ENCODE measurements at regions not wholly inside any gene's neighbourhood (a gene's known extent, or its start where the extent isn't known, plus 50 kb on each side); places are given as distances from the start of the nearest gene placed in this dataset.

- TF ChIP-seq, protein P1, sequence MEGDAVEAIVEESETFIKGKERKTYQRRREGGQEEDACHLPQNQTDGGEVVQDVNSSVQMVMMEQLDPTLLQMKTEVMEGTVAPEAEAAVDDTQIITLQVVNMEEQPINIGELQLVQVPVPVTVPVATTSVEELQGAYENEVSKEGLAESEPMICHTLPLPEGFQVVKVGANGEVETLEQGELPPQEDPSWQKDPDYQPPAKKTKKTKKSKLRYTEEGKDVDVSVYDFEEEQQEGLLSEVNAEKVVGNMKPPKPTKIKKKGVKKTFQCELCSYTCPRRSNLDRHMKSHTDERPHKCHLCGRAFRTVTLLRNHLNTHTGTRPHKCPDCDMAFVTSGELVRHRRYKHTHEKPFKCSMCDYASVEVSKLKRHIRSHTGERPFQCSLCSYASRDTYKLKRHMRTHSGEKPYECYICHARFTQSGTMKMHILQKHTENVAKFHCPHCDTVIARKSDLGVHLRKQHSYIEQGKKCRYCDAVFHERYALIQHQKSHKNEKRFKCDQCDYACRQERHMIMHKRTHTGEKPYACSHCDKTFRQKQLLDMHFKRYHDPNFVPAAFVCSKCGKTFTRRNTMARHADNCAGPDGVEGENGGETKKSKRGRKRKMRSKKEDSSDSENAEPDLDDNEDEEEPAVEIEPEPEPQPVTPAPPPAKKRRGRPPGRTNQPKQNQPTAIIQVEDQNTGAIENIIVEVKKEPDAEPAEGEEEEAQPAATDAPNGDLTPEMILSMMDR (conservative IDR thresholded peaks at IDR 0.05) = no peak
- no peak for TF ChIP-seq EZH2 (IDR thresholded peaks at IDR 0.05; ENCODE audit: low read depth)
- no TSS peak for BruUV-seq (replicated peaks)
- Histone ChIP-seq H3K4me1 (replicated peaks; ENCODE audit: insufficient read depth) (no peaks in the 10 kb centered on the region), H3K79me2 (ENCODE audit: low read depth) (no peaks in the 10 kb centered on the region), H3F3A (ENCODE audit: insufficient read depth, low read depth) (no peaks in the 10 kb centered on the region), H3K36me3 (ENCODE audit: low read depth) (no peaks in the 10 kb centered on the region), H3K9me2 (ENCODE audit: insufficient read depth) (no peaks in the 10 kb centered on the region; the same call in 1 of the 2 replicates), H4K20me1 (ENCODE audit: insufficient read depth) (no peaks in the 10 kb centered on the region), H2AFZ (no peak overlapping the region), H3K9me3 (ENCODE audit: insufficient read depth, low read depth) (no peaks in the 10 kb centered on the region), H3K4me2 (no peak overlapping the region), H3K4me3 (no peak overlapping the region), H3K27ac (no peak overlapping the region), H3K27me3 (ENCODE audit: insufficient read depth, low read depth) (no peaks in the 10 kb centered on the region)
- ChIA-PET POLR2A (ENCODE audit: unreplicated experiment) (no interaction called here), CTCF (no interaction called here)
- no peak for DNase-seq
- intact Hi-C loops (cut with micrococcal nuclease; ENCODE audit: unreplicated experiment) = no loop called here
Observed at GRCh38 chr2:40579247-40579646, 127.4 kb upstream of the SLC8A1 start.

DNA sequence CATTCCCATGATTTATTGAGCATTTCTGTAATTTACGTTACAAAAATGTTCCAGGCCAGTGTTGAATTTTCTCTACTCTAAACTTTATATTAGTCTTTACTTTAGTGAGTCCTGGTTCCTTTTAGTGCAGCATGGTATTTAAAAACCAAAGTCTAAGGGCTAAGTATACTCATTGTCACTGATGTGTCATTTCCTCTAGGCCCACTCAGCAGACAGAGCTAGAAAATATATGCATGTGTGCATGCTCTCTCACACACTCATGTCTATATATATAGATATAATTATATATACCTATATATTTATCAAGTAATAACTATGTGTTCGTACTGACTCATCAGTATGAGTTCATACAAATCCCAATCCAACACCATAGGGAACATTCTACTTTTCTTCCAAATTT is 132.5 kb upstream of the SLC8A1 start:
- H3K4me2 ChIP-seq = no peak overlapping the region
- ChIA-PET CTCF (no interaction called here), POLR2A (ENCODE audit: unreplicated experiment) (no interaction called here)
- no peaks in the 10 kb centered on the region for H3K79me2 ChIP-seq (ENCODE audit: low read depth)
- no peaks in the 10 kb centered on the region for H3F3A ChIP-seq (ENCODE audit: insufficient read depth, low read depth)
- no peaks in the 10 kb centered on the region for H3K27me3 ChIP-seq (ENCODE audit: insufficient read depth, low read depth)
- H3K27ac ChIP-seq = no peak overlapping the region
- no peaks in the 10 kb centered on the region for H4K20me1 ChIP-seq (ENCODE audit: insufficient read depth)
- TF ChIP-seq, protein P1 (conservative IDR thresholded peaks at IDR 0.05) = no peak
- no peak for TF ChIP-seq EZH2 (IDR thresholded peaks at IDR 0.05; ENCODE audit: low read depth)
- intact Hi-C loops (cut with micrococcal nuclease; ENCODE audit: unreplicated experiment) = no loop called here
- H3K9me3 ChIP-seq (ENCODE audit: insufficient read depth, low read depth) = no peaks in the 10 kb centered on the region
- H3K36me3 ChIP-seq (ENCODE audit: low read depth) = no peaks in the 10 kb centered on the region
- no peak for DNase-seq
- H3K4me1 ChIP-seq (replicated peaks; ENCODE audit: insufficient read depth) = no peaks in the 10 kb centered on the region
- H3K4me3 ChIP-seq = no peak overlapping the region
- H2AFZ ChIP-seq = no peak overlapping the region
- no TSS peak for BruUV-seq (replicated peaks)
- 0 out of 2 replicates have a peak, but pooled peaks cover 2% of the 10 kb centered on the region for H3K9me2 ChIP-seq (ENCODE audit: insufficient read depth)

DNA sequence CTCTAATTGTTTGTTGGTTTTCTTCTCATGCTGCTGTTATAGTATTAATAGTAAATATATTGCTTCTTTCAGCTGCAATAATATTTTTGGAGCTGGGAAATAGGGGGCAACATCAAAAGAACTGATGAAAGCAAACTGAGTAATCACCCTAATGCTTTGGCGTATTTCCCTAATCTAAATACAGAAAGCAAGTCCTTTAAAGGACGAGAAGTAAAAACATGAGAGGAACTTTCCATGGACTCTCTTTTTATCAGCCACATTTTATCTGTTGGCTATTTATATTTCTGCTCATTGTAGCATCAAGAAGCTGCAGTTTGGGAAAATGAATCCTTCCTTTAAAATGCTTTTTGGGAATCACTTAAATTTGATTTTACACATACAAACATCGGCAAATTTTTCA is 139.9 kb upstream of the SLC8A1 start:
- Histone ChIP-seq H3K4me2 (no peak overlapping the region), H3K27ac (no peak overlapping the region), H3K79me2 (ENCODE audit: low read depth) (no peaks in the 10 kb centered on the region), H2AFZ (no peak overlapping the region), H3K9me3 (ENCODE audit: insufficient read depth, low read depth) (no peaks in the 10 kb centered on the region), H3F3A (ENCODE audit: insufficient read depth, low read depth) (no peaks in the 10 kb centered on the region), H4K20me1 (ENCODE audit: insufficient read depth) (no peaks in the 10 kb centered on the region), H3K4me3 (no peak overlapping the region), H3K36me3 (ENCODE audit: low read depth) (no peaks in the 10 kb centered on the region), H3K27me3 (ENCODE audit: insufficient read depth, low read depth) (no peaks in the 10 kb centered on the region), H3K9me2 (ENCODE audit: insufficient read depth) (no peaks in the 10 kb centered on the region), H3K4me1 (replicated peaks; ENCODE audit: insufficient read depth) (no peaks in the 10 kb centered on the region)
- ChIA-PET CTCF (no interaction called here), POLR2A (ENCODE audit: unreplicated experiment) (interaction anchor here (0.6 kb wide), 1 partner anchor 67 kb away, joined by 3 read pairs; no protein-coding TSS in a partner anchor)
- TF ChIP-seq EZH2 (IDR thresholded peaks at IDR 0.05; ENCODE audit: low read depth) = no peak
- TF ChIP-seq, protein P1 (conservative IDR thresholded peaks at IDR 0.05) = no peak
- BruUV-seq (replicated peaks) = no TSS peak
- DNase-seq = no peak
- intact Hi-C loops (cut with micrococcal nuclease; ENCODE audit: unreplicated experiment) = no loop called here

Data from PC-9 (cell line).